H1 (cell line): ENCODE measurements at regions not wholly inside any gene's neighbourhood (a gene's known extent, or its start where the extent isn't known, plus 50 kb on each side); places are given as distances from the start of the nearest gene placed in this dataset.

ENCODE experiments used
- NRF1 ChIP-seq: IDR thresholded peaks from 2 replicates; pipeline ENCODE4 v1.6.1; 2011; ENCODE audit warnings: mild to moderate bottlenecking, low read depth, low read length, improper control_type of control experiment
- TEAD4 ChIP-seq: IDR thresholded peaks from 2 replicates; pipeline ENCODE4 v1.6.1; 2012; ENCODE audit warnings: low read depth, low read length, inconsistent platforms, mixed read lengths

DNA sequence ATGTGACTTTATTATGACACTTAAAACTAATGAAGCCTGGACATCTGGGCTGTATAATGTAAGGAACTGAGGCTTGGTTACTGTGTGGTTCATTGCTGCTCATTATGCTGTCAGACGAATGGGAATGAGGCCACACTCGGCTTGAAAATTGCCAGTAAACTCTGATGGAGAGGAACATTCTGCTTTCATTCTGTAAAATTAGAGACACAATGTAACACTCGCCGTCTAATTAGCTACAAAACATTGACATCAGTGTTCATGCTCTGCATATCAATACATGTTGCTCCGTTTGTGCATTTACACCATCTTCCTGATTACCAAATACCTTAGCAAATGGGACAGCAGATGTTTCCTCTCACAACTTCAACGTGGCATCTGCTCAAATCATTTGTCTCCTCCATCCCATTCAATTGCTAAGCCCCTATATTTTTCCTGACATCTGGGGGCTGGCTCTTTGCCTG lies 133.0 kb downstream of the SLC28A3 start (continued):
- no peak for TF ChIP-seq NRF1
- TF ChIP-seq TEAD4, result no peak
